IMR-90 (cell line): ENCODE measurements at regions not wholly inside any gene's neighbourhood (a gene's known extent, or its start where the extent isn't known, plus 50 kb on each side); places are given as distances from the start of the nearest gene placed in this dataset.

Experiments used
- ATAC-seq: fragments of 200-7000 bp; cut with Tn5 transposase; 2 replicates; pipeline ENCODE4 v1.9.1; 2020; ENCODE audit warnings: low read depth, mild to moderate bottlenecking, moderate library complexity
- BruUV-seq: library from RNA; stranded (reverse); fragments of 400-500 nt; replicated peaks from 2 replicates; lab custom pipeline; 2021; lab: Mats Ljungman, UMichigan
- CTCF ChIA-PET: fragments of 300-600 bp; formaldehyde crosslinking; extraction: SDS; loops from one replicate; lab custom pipeline; 2021; ENCODE audit warnings: antibody characterized with exemption; lab: Yijun Ruan, JAX
- POLR2A ChIA-PET: fragments of 300-600 bp; sonication (Branson Sonifier 250); formaldehyde crosslinking; loops from one replicate; lab custom pipeline; 2022; ENCODE audit warnings: antibody characterized with exemption; ENCODE audit not compliant: unreplicated experiment; lab: Charles Lee
- DNase-seq: peaks from one replicate; pipeline ENCODE4 v3.0.0; 2013
- H2AFZ ChIP-seq: replicated peaks from 2 replicates; pipeline ENCODE3; 2013; ENCODE audit warnings: low read length, mild to moderate bottlenecking; ENCODE audit not compliant: poor library complexity
- H2AK5ac ChIP-seq: 2 replicates; pipeline ENCODE4 v1.6.1; 2013; ENCODE audit warnings: low read depth, low read length, inconsistent platforms
- H2AK9ac ChIP-seq: replicated peaks from 2 replicates; pipeline ENCODE3; 2013; ENCODE audit warnings: mild to moderate bottlenecking, low read depth, low read length, moderate library complexity; ENCODE audit not compliant: poor library complexity
- H2BK120ac ChIP-seq: 2 replicates; pipeline ENCODE4 v1.6.1; 2013; ENCODE audit warnings: low read depth, low read length, inconsistent platforms
- H2BK15ac ChIP-seq: 3 replicates; pipeline ENCODE4 v1.6.1; 2013; ENCODE audit warnings: low read depth, low read length, inconsistent platforms
- H2BK20ac ChIP-seq: 2 replicates; pipeline ENCODE4 v1.6.1; 2013; ENCODE audit warnings: low read depth, mild to moderate bottlenecking, inconsistent platforms, low read length, moderate library complexity
- H2BK5ac ChIP-seq: 2 replicates; pipeline ENCODE4 v1.6.1; 2013; ENCODE audit warnings: mild to moderate bottlenecking, low read depth, low read length, inconsistent platforms; ENCODE audit not compliant: poor library complexity, severe bottlenecking
- H3K14ac ChIP-seq: replicated peaks from 2 replicates; pipeline ENCODE4 v1.6.1; 2013; ENCODE audit warnings: low read depth, low read length, inconsistent platforms
- H3K18ac ChIP-seq: 2 replicates; pipeline ENCODE4 v1.6.1; 2013; ENCODE audit warnings: low read depth, low read length, control low read depth
- H3K23ac ChIP-seq: 2 replicates; pipeline ENCODE4 v1.6.1; 2013; ENCODE audit warnings: low read depth, low read length, inconsistent platforms
- H3K27ac ChIP-seq: 2 replicates; pipeline ENCODE4 v1.5.1; 2013; ENCODE audit warnings: mild to moderate bottlenecking, control low read depth, low read length; ENCODE audit not compliant: insufficient read depth
- H3K27me3 ChIP-seq: 2 replicates; pipeline ENCODE4 v1.6.1; 2013; ENCODE audit warnings: low read length; ENCODE audit not compliant: control insufficient read depth, insufficient read depth
- H3K36me3 ChIP-seq: 2 replicates; pipeline ENCODE4 v1.6.1; 2013; ENCODE audit warnings: low read length, mixed read lengths; ENCODE audit not compliant: control insufficient read depth, insufficient read depth
- H3K4ac ChIP-seq: 2 replicates; pipeline ENCODE4 v1.6.1; 2013; ENCODE audit warnings: low read depth, low read length, inconsistent platforms
- H3K4me1 ChIP-seq: 2 replicates; pipeline ENCODE4 v1.6.1; 2013; ENCODE audit warnings: low read length, mixed read lengths; ENCODE audit not compliant: control insufficient read depth, insufficient read depth
- H3K4me2 ChIP-seq: 2 replicates; pipeline ENCODE4 v1.6.1; 2013; ENCODE audit warnings: low read depth, mild to moderate bottlenecking, control low read depth, low read length, moderate library complexity
- H3K4me3 ChIP-seq: 2 replicates; pipeline ENCODE4 v1.5.1; 2013; ENCODE audit warnings: low read depth, mild to moderate bottlenecking, control low read depth, low read length, moderate library complexity; ENCODE audit not compliant: insufficient read depth
- H3K56ac ChIP-seq: 2 replicates; pipeline ENCODE4 v1.6.1; 2013; ENCODE audit warnings: low read length, inconsistent platforms; ENCODE audit not compliant: insufficient read depth; ENCODE audit errors: extremely low read depth
- H3K79me1 ChIP-seq, 2 experiments: 2 replicates each; pipeline ENCODE4 v1.6.1; 2013; ENCODE audit warnings: low read length in 2 of 2, inconsistent platforms in 1 of 2, low read depth in 1 of 2
- H3K9ac ChIP-seq: 2 replicates; pipeline ENCODE4 v1.6.1; 2013; ENCODE audit warnings: low read depth, low read length, control low read depth
- H3K9me1 ChIP-seq: 2 replicates; pipeline ENCODE4 v1.6.1; 2013; ENCODE audit warnings: low read length, inconsistent platforms; ENCODE audit not compliant: insufficient read depth
- H3K9me3 ChIP-seq: 2 replicates; pipeline ENCODE4 v1.6.1; 2013; ENCODE audit warnings: low read length; ENCODE audit not compliant: control insufficient read depth, insufficient read depth
- H4K20me1 ChIP-seq: 2 replicates; pipeline ENCODE4 v1.6.1; 2013; ENCODE audit warnings: low read length, inconsistent platforms; ENCODE audit not compliant: insufficient read depth
- H4K5ac ChIP-seq: 2 replicates; pipeline ENCODE4 v1.6.1; 2013; ENCODE audit warnings: mild to moderate bottlenecking, low read depth, low read length, control low read depth
- H4K8ac ChIP-seq, 2 experiments: 2 replicates each; pipeline ENCODE4 v1.6.1; 2013; ENCODE audit warnings: low read depth in 2 of 2, low read length in 2 of 2, control low read depth in 1 of 2, inconsistent platforms in 1 of 2
- H4K91ac ChIP-seq: 2 replicates; pipeline ENCODE4 v1.6.1; 2013; ENCODE audit warnings: low read depth, low read length, inconsistent platforms; ENCODE audit not compliant: insufficient read depth
- BHLHE40 ChIP-seq: fragments of 150-350 bp; IDR thresholded peaks from 2 replicates; pipeline ENCODE4 v1.6.1; 2016; ENCODE audit warnings: mild to moderate bottlenecking, low read depth, low read length
- CEBPB ChIP-seq: IDR thresholded peaks from 2 replicates; pipeline ENCODE4 v1.6.1; 2012; ENCODE audit warnings: low read depth, low read length, improper control_type of control experiment
- CHD1 ChIP-seq: IDR thresholded peaks from 2 replicates; pipeline ENCODE4 v1.6.1; 2012; ENCODE audit warnings: low read depth, low read length, improper control_type of control experiment
- FOS ChIP-seq: fragments of 150-350 bp; IDR thresholded peaks from 2 replicates; pipeline ENCODE4 v1.6.1; 2016; ENCODE audit warnings: low read depth, low read length
- MAFK ChIP-seq: IDR thresholded peaks from 2 replicates; pipeline ENCODE4 v1.6.1; 2012; ENCODE audit warnings: low read depth, low read length, improper control_type of control experiment
- MAZ ChIP-seq: IDR thresholded peaks from 2 replicates; pipeline ENCODE4 v1.6.1; 2012; ENCODE audit warnings: low read depth, mild to moderate bottlenecking, low read length, improper control_type of control experiment, moderate library complexity, borderline replicate concordance
- MXI1 ChIP-seq: IDR thresholded peaks from 2 replicates; pipeline ENCODE4 v1.6.1; 2012; ENCODE audit warnings: low read depth, mild to moderate bottlenecking, low read length, moderate library complexity, borderline replicate concordance
- NFE2L2 ChIP-seq: fragments of 150-350 bp; IDR thresholded peaks from 2 replicates; pipeline ENCODE4 v1.6.1; 2016; ENCODE audit warnings: low read depth, mild to moderate bottlenecking, low read length
- POLR2A ChIP-seq: IDR thresholded peaks from 2 replicates; pipeline ENCODE4 v1.6.1; 2012; ENCODE audit warnings: mild to moderate bottlenecking, low read depth, low read length
- RAD21 ChIP-seq: IDR thresholded peaks from 2 replicates; pipeline ENCODE4 v1.6.1; 2012; ENCODE audit warnings: low read length, improper control_type of control experiment
- RCOR1 ChIP-seq: IDR thresholded peaks from 2 replicates; pipeline ENCODE4 v1.6.1; 2012; ENCODE audit warnings: mild to moderate bottlenecking, low read length, improper control_type of control experiment; ENCODE audit not compliant: insufficient replicate concordance
- RFX5 ChIP-seq: IDR thresholded peaks from 2 replicates; pipeline ENCODE4 v1.8.0; 2012; ENCODE audit warnings: low read depth, mild to moderate bottlenecking, low read length, moderate library complexity
- SMC3 ChIP-seq: fragments of 150-350 bp; IDR thresholded peaks from 2 replicates; pipeline ENCODE4 v1.6.1; 2016; ENCODE audit warnings: low read depth, mild to moderate bottlenecking, antibody characterized with exemption, low read length, moderate library complexity
- WGBS, 2 experiments: methylation state at CpG; one replicate each; pipeline versions ENCODE4 v1.1.5 to v1.1.7; 2013; ENCODE audit warnings: missing lambda C conversion rate in 2 of 2; ENCODE audit not compliant: insufficient read length in 1 of 2; ENCODE audit errors: extremely low coverage in 2 of 2; 5-methylcytosine and 5-hydroxymethylcytosine counted together
- dilution Hi-C: fragments of 300-500 bp; cut with HindIII; formaldehyde crosslinking; loops from one replicate; pipeline ENCODE4 v1.14.3; 2018; ENCODE audit warnings: low sequenced_read_pairs; ENCODE audit not compliant: unreplicated experiment
- in situ Hi-C: fragments of 300-500 bp; cut with MboI; formaldehyde crosslinking; loops from 3 replicates; pipeline ENCODE4 v1.14.3; 2019; ENCODE audit warnings: low sequenced_read_pairs, inconsistent platforms, mixed read lengths
- intact Hi-C: fragments of 100-400 bp; cut with micrococcal nuclease; formaldehyde crosslinking; loops from 2 replicates; pipeline ENCODE4 v1.10.0; 2022
- TF ChIP-seq, protein P1 (sequence below): fragments of 150-350 bp; IDR thresholded peaks from 2 replicates; pipeline ENCODE4 v1.6.1; 2016; ENCODE audit warnings: low read depth, mild to moderate bottlenecking, low read length, moderate library complexity, borderline replicate concordance
- TF ChIP-seq, protein P2 (sequence below): fragments of 150-350 bp; IDR thresholded peaks from 2 replicates; pipeline ENCODE4 v1.6.1; 2017; ENCODE audit warnings: mild to moderate bottlenecking, antibody characterized with exemption, low read length, low read depth
- TF ChIP-seq, protein P3 (sequence below): conservative IDR thresholded peaks from 2 replicates; pipeline ENCODE4 v1.5.1; 2012; ENCODE audit warnings: mild to moderate bottlenecking, low read depth, low read length, improper control_type of control experiment

DNA sequence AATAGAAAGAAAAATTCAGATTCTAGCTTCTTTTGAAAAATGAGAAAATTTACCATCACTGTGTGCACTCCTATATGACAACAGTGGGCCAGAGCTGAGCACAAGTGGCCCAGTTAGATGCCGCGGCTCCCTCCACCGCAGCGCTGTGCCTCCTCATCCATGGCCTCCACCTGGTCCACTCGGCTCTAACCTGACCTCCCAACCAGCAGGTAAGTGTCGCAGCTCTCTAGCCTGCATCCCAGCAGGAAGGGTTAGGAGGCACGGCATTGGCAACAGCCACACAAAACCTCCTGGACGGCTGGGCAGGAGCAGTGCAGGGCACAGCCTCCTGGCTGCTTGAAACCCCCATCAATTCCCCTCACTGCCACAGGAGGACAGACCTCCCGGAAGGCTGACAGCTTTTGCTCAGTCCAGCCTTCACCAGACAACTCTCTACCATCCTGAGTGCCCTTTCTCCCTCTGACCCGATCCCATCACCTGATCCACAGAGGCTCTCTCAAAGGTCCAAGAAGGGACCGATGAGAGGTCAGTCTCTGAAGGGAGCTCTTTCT, 76.1 kb downstream of the RPL27A start:
- Histone ChIP-seq H4K91ac (no peak overlapping the region; the same call in 1 of the 2 replicates), H3K27me3 (no peaks in the 10 kb centered on the region), H4K20me1 (peaks cover 60% of the 10 kb centered on the region; the same call in 1 of the 2 replicates), H2AFZ (no peak overlapping the region), H2BK20ac (no peak overlapping the region; the same call in 1 of the 2 replicates), H3K23ac (0 out of 2 replicates have a peak overlapping the region, but pooled peaks have one; percentile 37), H2BK5ac (no peak overlapping the region), H3K79me1 (peaks cover 45 to 79% of the 10 kb centered on the region in 2 experiments), H3K4me3 (no peak overlapping the region), H3K9me3 (no peaks in the 10 kb centered on the region), H2AK5ac (peak overlapping the region; percentile 87; the same call in 1 of the 2 replicates), H2AK9ac (peak overlapping the region; percentile 31), H3K4me2 (no peak overlapping the region), H2BK15ac (no peak overlapping the region), H4K5ac (no peak overlapping the region), H3K9me1 (peaks cover 40% of the 10 kb centered on the region), H3K4me1 (peaks cover 44% of the 10 kb centered on the region), H3K27ac (no peak overlapping the region), H3K36me3 (peaks cover 9% of the 10 kb centered on the region), H3K56ac (no peak overlapping the region), H3K18ac (no peak overlapping the region), H3K9ac (no peak overlapping the region), H3K4ac (peak overlapping the region; percentile 38), H2BK120ac (no peak overlapping the region), H4K8ac (no peak overlapping the region), H3K14ac (no peak overlapping the region)
- ChIA-PET POLR2A (no interaction called here), CTCF (interaction anchor here (0.6 kb wide), 1 partner anchor 29 kb away, joined by 3 read pairs; no protein-coding TSS in a partner anchor)
- TF ChIP-seq RAD21 (no peak), CHD1 (no peak), RCOR1 (no peak), RFX5 (no peak), BHLHE40 (no peak), MXI1 (no peak), FOS (no peak), POLR2A (no peak), CEBPB (no peak), NFE2L2 (no peak), MAFK (no peak), MAZ (no peak), SMC3 (no peak)
- TF ChIP-seq, protein P1, sequence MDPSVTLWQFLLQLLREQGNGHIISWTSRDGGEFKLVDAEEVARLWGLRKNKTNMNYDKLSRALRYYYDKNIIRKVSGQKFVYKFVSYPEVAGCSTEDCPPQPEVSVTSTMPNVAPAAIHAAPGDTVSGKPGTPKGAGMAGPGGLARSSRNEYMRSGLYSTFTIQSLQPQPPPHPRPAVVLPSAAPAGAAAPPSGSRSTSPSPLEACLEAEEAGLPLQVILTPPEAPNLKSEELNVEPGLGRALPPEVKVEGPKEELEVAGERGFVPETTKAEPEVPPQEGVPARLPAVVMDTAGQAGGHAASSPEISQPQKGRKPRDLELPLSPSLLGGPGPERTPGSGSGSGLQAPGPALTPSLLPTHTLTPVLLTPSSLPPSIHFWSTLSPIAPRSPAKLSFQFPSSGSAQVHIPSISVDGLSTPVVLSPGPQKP = no peak
- TF ChIP-seq, protein P2, sequence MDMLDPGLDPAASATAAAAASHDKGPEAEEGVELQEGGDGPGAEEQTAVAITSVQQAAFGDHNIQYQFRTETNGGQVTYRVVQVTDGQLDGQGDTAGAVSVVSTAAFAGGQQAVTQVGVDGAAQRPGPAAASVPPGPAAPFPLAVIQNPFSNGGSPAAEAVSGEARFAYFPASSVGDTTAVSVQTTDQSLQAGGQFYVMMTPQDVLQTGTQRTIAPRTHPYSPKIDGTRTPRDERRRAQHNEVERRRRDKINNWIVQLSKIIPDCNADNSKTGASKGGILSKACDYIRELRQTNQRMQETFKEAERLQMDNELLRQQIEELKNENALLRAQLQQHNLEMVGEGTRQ = no peak
- TF ChIP-seq, protein P3, sequence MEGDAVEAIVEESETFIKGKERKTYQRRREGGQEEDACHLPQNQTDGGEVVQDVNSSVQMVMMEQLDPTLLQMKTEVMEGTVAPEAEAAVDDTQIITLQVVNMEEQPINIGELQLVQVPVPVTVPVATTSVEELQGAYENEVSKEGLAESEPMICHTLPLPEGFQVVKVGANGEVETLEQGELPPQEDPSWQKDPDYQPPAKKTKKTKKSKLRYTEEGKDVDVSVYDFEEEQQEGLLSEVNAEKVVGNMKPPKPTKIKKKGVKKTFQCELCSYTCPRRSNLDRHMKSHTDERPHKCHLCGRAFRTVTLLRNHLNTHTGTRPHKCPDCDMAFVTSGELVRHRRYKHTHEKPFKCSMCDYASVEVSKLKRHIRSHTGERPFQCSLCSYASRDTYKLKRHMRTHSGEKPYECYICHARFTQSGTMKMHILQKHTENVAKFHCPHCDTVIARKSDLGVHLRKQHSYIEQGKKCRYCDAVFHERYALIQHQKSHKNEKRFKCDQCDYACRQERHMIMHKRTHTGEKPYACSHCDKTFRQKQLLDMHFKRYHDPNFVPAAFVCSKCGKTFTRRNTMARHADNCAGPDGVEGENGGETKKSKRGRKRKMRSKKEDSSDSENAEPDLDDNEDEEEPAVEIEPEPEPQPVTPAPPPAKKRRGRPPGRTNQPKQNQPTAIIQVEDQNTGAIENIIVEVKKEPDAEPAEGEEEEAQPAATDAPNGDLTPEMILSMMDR = no peak
- in situ Hi-C loops = no loop called here
- no TSS peak for BruUV-seq
- WGBS, 2 experiments = 89% methylated on average over 3 of the region's 11 CpGs; no CpG with 5 or more reads in 1 of the 2 experiments
- intact Hi-C loops = no loop called here
- ATAC-seq (no peak), DNase-seq (no peak)
- dilution Hi-C loops = no loop called here
